Right forelimb (tissue), 1 donor: ENCODE measurements at regions not wholly inside any gene's neighbourhood (a gene's known extent, or its start where the extent isn't known, plus 50 kb on each side); places are given as distances from the start of the nearest gene placed in this dataset.

ENCODE experiments used
- DNase-seq: peaks from one replicate; pipeline ENCODE4 v3.0.0-alpha.2; 2018

GRCh38 chr22:47228767-47229166 lies 466.3 kb downstream of the TBC1D22A start:
- no peak for DNase-seq

DNA sequence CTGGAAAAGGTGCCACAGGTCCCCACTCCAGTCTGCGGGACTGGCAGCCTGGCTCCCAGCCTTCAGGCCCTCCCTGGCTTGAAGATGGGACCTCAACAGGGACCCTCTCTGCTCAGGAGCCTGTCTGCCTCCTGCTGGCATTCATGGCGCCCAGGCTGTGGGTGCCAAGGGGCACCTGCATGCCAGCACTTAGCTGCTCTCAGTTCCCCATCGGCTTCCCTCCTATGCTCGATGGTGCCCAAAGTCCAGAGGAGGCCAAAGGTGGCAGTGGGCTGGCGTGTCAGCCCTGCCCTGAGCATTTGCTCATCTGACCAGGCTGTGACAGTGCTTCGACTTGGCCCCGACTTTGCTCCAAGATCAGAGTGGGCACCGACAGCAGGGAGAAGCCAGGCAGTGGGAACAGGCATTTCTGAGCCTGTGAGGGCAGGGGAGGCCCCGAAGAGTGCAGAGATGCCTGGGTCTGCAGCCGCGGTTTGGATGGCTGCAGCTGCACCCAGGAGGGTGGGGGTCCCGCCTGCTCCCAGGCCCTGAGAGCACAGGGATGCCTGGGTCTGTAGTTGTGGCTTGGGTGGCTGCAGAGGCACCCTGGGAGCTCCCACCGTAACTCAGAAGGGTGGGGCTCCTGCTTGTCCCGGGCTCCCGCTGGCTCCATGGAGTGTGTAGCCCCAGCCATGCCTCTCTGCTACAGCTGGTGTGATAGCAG lies 463.6 kb downstream of the TBC1D22A start:
- DNase-seq: no peak

GRCh38 chr22:47225080-47225930 lies 462.9 kb downstream of the TBC1D22A start:
- no peak for DNase-seq
